AG04449 (cell line): ENCODE measurements at regions not wholly inside any gene's neighbourhood (a gene's known extent, or its start where the extent isn't known, plus 50 kb on each side); places are given as distances from the start of the nearest gene placed in this dataset.

Experiments
- CTCF ChIA-PET: fragments of 350-600 bp; formaldehyde crosslinking; extraction: SDS; loops from one replicate; lab custom pipeline; 2021; ENCODE audit warnings: antibody characterized with exemption; lab: Yijun Ruan, JAX
- POLR2A ChIA-PET: fragments of 400-600, 350-600 bp; formaldehyde crosslinking; extraction: SDS; loops from one replicate; lab custom pipeline; 2020; ENCODE audit warnings: antibody characterized with exemption, inconsistent platforms; lab: Yijun Ruan, JAX
- DNase-seq: peaks from one replicate; pipeline ENCODE4 v3.0.0-alpha.2; 2010; ENCODE audit warnings: low read depth, low spot score
- H3K4me3 ChIP-seq: 2 replicates; pipeline ENCODE4 v1.5.1; 2011; ENCODE audit warnings: low read depth, mild to moderate bottlenecking, control low read depth, low read length
- CTCF ChIP-seq: IDR thresholded peaks from one replicate; pipeline ENCODE4 v1.5.1; 2011; ENCODE audit warnings: mild to moderate bottlenecking, moderate library complexity, low read length, control low read depth, inconsistent platforms; ENCODE audit not compliant: insufficient read depth; ENCODE audit errors: missing control alignments

DNA sequence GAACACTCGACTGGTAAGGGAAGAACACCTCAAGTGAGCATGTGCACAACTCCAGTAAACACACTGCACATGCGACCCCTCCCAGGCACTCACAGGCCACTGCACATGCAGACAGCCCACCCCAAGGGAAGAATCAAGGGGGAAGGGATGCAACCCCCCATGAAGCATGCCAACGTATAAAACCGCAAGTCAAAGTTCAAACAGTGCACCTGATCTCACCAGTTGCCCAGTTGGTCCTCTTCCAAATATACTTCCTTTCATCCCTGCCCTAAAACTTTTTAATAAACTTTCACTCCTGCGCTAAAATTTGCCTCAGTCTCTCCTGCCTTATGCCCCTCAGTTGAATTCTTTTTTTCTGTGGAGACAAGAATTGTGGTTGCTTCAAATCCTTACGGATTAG is 51.0 kb upstream of the TOM1L1 start:
- no peak overlapping the region for H3K4me3 ChIP-seq
- ChIA-PET POLR2A (no interaction called here), CTCF (no interaction called here)
- no peak for DNase-seq
- no peak for TF ChIP-seq CTCF
